Esophagus squamous epithelium (tissue), 4 donors: ENCODE measurements at regions not wholly inside any gene's neighbourhood (a gene's known extent, or its start where the extent isn't known, plus 50 kb on each side); places are given as distances from the start of the nearest gene placed in this dataset.

Experiments used
- POLR2A ChIP-seq, 4 donors: fragments of 450-650 bp; IDR thresholded peaks; one replicate each; pipeline ENCODE4 v1.6.1; 2017; ENCODE audit warnings: antibody characterized with exemption in 4 of 4, mild to moderate bottlenecking in 4 of 4, moderate library complexity in 3 of 4
- TF ChIP-seq, protein P1 (sequence below), 6 experiments: fragments of 450-650 bp in 4 of 6; fragments of 200-600 bp in 2 of 6; sonication (generic) in 2 of 6; IDR thresholded peaks; one replicate each; pipeline ENCODE4 v1.5.1; 2016 to 2019; ENCODE audit warnings: antibody characterized with exemption in 6 of 6, mild to moderate bottlenecking in 4 of 6, moderate library complexity in 4 of 6

DNA sequence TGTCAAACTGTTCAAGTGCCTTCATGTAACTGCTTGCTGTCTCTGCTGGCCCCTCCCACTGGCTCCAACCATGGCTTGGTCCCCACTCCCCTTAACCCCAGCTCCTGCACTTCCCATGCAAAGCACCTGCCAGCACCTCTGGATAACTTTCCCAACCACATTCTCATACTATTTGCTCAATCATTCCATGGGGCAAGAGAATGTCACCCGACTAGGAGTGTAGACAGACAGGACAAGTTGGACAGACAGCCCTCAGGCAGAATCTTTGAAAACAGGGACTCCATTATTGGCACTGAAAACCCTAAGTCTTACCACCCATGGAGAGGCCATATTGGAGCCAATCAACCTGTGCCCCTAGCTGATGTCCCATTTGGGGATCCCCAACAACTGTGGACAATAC lies 246.5 kb downstream of the RPLP1 start:
- TF ChIP-seq, protein P1, sequence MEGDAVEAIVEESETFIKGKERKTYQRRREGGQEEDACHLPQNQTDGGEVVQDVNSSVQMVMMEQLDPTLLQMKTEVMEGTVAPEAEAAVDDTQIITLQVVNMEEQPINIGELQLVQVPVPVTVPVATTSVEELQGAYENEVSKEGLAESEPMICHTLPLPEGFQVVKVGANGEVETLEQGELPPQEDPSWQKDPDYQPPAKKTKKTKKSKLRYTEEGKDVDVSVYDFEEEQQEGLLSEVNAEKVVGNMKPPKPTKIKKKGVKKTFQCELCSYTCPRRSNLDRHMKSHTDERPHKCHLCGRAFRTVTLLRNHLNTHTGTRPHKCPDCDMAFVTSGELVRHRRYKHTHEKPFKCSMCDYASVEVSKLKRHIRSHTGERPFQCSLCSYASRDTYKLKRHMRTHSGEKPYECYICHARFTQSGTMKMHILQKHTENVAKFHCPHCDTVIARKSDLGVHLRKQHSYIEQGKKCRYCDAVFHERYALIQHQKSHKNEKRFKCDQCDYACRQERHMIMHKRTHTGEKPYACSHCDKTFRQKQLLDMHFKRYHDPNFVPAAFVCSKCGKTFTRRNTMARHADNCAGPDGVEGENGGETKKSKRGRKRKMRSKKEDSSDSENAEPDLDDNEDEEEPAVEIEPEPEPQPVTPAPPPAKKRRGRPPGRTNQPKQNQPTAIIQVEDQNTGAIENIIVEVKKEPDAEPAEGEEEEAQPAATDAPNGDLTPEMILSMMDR (IDR thresholded peaks at IDR 0.05) = no peak
- TF ChIP-seq POLR2A (IDR thresholded peaks at IDR 0.05) = no peak
